ENCODE measurements at regions not wholly inside any gene's neighbourhood (a gene's known extent, or its start where the extent isn't known, plus 50 kb on each side); places are given as distances from the start of the nearest gene placed in this dataset.

DNA sequence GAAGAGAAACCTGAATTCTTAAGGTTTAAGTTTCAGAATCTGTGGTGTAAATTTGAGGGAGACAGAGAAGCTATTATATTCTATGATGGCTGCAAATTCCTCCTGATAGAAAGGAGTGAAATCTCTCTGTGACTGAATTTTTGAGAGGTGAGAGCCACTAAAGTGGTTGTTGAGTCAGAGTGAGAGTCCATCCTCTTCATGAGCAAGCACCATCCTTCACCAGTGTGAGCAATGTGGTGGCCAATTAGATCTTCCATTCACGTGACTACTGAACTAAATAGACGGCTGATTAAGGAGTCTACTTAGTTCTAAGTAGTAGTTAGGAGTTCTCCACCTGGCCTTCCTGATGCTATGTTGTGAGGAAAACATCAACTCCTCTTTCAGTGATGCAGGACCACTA lies 147.8 kb upstream of the CCNH start:
- TF ChIP-seq POLR2AphosphoS5 (IDR thresholded peaks at IDR 0.05; ENCODE audit: low read depth, low read length) (no peak), SIN3A (IDR thresholded peaks at IDR 0.05; ENCODE audit: borderline replicate concordance, insufficient read depth, low read length) (no peak)
- TF ChIP-seq, protein P1, sequence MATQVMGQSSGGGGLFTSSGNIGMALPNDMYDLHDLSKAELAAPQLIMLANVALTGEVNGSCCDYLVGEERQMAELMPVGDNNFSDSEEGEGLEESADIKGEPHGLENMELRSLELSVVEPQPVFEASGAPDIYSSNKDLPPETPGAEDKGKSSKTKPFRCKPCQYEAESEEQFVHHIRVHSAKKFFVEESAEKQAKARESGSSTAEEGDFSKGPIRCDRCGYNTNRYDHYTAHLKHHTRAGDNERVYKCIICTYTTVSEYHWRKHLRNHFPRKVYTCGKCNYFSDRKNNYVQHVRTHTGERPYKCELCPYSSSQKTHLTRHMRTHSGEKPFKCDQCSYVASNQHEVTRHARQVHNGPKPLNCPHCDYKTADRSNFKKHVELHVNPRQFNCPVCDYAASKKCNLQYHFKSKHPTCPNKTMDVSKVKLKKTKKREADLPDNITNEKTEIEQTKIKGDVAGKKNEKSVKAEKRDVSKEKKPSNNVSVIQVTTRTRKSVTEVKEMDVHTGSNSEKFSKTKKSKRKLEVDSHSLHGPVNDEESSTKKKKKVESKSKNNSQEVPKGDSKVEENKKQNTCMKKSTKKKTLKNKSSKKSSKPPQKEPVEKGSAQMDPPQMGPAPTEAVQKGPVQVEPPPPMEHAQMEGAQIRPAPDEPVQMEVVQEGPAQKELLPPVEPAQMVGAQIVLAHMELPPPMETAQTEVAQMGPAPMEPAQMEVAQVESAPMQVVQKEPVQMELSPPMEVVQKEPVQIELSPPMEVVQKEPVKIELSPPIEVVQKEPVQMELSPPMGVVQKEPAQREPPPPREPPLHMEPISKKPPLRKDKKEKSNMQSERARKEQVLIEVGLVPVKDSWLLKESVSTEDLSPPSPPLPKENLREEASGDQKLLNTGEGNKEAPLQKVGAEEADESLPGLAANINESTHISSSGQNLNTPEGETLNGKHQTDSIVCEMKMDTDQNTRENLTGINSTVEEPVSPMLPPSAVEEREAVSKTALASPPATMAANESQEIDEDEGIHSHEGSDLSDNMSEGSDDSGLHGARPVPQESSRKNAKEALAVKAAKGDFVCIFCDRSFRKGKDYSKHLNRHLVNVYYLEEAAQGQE (IDR thresholded peaks at IDR 0.05; ENCODE audit: insufficient read depth in 1 of 2, low read depth in 2 of 2, low read length in 2 of 2), result no peak
